GM12892 (cell line): ENCODE measurements at regions not wholly inside any gene's neighbourhood (a gene's known extent, or its start where the extent isn't known, plus 50 kb on each side); places are given as distances from the start of the nearest gene placed in this dataset.

Source experiments
- POLR2A ChIP-seq: IDR thresholded peaks from 2 replicates; pipeline ENCODE4 v1.6.1; 2011; ENCODE audit warnings: low read depth, low read length, control low read depth
- POLR2AphosphoS5 ChIP-seq: IDR thresholded peaks from 2 replicates; pipeline ENCODE4 v1.6.1; 2011; ENCODE audit warnings: low read depth, low read length, control low read depth
- TAF1 ChIP-seq: IDR thresholded peaks from 2 replicates; pipeline ENCODE4 v1.6.1; 2011; ENCODE audit warnings: low read depth, mild to moderate bottlenecking, control low read depth, low read length, borderline replicate concordance

GRCh38 chr13:78129359-78129758 lies 210.7 kb upstream of the EDNRB start:
- TF ChIP-seq POLR2A: no peak
- no peak for TF ChIP-seq POLR2AphosphoS5
- no peak for TF ChIP-seq TAF1
